Retinal pigment epithelial cell (primary cell): ENCODE measurements at regions not wholly inside any gene's neighbourhood (a gene's known extent, or its start where the extent isn't known, plus 50 kb on each side); places are given as distances from the start of the nearest gene placed in this dataset.

Source experiments
- DNase-seq: peaks from one replicate; pipeline ENCODE4 v3.0.0-alpha.2; 2010; ENCODE audit warnings: low read depth
- H3K4me3 ChIP-seq: 2 replicates; pipeline ENCODE4 v1.5.1; 2011; ENCODE audit warnings: mild to moderate bottlenecking, low read length, control low read depth, moderate library complexity
- TF ChIP-seq, protein P1 (sequence below): conservative IDR thresholded peaks from 2 replicates; pipeline ENCODE4 v1.5.1; 2011; ENCODE audit warnings: low read depth, low read length, control low read depth, inconsistent platforms

DNA sequence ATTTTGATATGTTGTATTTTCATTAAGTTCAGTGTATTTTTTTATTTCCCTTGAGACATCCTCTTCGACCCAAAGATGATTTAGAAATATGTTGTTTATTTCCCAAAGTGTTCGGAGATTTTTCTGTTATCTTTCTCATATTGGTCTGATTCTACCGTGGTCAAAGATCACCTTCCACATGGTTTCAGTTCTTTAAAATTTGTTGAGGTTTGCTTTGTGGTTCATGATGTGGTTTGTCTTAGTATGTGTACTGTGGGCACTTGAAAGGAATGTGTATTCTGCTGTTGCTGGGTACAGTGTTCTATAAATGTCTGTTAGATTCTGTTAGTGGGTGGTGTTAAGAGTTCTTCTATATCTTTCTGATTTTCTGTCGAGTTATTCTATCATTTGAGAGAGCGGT lies 103.4 kb upstream of the FHIT start:
- H3K4me3 ChIP-seq = no peak overlapping the region
- TF ChIP-seq, protein P1, sequence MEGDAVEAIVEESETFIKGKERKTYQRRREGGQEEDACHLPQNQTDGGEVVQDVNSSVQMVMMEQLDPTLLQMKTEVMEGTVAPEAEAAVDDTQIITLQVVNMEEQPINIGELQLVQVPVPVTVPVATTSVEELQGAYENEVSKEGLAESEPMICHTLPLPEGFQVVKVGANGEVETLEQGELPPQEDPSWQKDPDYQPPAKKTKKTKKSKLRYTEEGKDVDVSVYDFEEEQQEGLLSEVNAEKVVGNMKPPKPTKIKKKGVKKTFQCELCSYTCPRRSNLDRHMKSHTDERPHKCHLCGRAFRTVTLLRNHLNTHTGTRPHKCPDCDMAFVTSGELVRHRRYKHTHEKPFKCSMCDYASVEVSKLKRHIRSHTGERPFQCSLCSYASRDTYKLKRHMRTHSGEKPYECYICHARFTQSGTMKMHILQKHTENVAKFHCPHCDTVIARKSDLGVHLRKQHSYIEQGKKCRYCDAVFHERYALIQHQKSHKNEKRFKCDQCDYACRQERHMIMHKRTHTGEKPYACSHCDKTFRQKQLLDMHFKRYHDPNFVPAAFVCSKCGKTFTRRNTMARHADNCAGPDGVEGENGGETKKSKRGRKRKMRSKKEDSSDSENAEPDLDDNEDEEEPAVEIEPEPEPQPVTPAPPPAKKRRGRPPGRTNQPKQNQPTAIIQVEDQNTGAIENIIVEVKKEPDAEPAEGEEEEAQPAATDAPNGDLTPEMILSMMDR = no peak
- no peak for DNase-seq

DNA sequence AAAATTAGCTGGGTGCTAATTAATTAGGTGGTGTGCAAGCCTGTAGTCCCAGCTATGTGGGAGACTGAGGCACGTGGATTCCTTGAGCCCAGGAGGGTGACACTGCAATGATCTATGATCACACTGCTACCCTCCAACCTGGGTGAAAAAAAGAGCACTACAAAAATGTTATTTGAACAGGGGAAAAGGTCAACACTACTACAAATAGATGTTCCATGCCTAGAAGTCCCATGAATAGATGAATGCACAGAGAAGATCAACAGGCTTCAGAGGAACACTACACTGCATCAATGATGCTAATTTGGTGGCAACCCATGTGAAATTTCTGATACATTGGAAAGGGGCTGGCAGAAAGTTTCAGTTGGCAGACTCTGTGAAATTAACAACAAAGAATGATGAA lies 105.4 kb upstream of the FHIT start:
- TF ChIP-seq, protein P1 = no peak
- no peak overlapping the region for H3K4me3 ChIP-seq
- DNase-seq = no peak

DNA sequence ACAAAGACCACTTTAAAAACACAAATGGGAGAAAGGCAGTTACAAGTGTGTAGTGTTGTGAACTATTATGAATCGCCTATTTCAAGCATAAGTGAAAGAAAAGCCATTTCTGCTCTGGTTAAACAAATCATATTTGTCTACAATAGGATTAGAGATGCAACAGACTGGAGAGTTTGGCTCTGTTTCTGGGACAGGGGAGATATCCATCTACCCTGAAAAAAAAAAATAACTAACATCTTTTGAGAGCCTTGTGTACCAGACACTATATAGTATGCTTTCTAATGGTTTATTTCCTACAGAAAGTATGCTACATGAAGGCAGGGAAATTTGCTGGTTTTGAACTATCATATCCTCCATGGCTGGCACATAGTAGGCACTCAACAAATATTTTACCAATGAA lies 106.7 kb upstream of the FHIT start:
- H3K4me3 ChIP-seq = no peak overlapping the region
- TF ChIP-seq, protein P1 = no peak
- no peak for DNase-seq

- H3K4me3 ChIP-seq = no peak overlapping the region
- no peak for DNase-seq
- TF ChIP-seq, protein P1 = no peak
Measured at GRCh38 chr3:61358364-61358763, 107.1 kb upstream of the FHIT start.

DNA sequence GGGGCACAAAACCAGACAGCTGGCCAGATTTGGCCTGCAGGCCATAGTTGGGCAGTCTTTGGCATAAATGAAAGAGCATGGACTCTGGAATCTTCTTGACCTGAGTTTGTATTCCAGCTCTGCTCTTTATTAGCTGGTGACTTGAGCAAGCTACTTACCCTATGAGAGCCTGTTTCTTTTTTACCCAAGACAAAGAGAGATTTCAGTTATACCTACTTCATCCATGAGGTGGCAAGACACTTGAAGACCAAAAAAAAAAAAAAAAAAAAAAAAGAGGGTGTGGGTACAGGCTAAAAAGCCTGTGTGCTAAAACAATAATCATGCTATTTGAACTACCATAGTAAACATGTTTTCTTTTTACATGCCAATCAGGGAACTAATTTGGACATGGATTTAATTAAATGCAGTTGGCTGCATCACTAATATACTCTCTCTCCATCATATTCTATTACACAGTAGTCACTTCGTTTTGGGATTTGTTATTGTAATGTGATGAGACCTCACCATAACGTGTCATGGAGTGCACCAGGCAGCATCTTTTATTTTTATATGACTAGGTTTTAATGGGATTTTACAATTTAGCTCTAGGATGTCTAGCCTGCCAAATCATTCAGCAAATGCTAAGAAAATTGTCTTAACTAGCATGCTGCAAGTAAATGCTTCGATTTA lies 109.2 kb upstream of the FHIT start:
- TF ChIP-seq, protein P1 = no peak
- no peak for DNase-seq
- no peak overlapping the region for H3K4me3 ChIP-seq

- DNase-seq = no peak
- H3K4me3 ChIP-seq = no peak overlapping the region
- TF ChIP-seq, protein P1 = no peak
Measured at GRCh38 chr3:61369678-61370077, 118.4 kb upstream of the FHIT start.

DNA sequence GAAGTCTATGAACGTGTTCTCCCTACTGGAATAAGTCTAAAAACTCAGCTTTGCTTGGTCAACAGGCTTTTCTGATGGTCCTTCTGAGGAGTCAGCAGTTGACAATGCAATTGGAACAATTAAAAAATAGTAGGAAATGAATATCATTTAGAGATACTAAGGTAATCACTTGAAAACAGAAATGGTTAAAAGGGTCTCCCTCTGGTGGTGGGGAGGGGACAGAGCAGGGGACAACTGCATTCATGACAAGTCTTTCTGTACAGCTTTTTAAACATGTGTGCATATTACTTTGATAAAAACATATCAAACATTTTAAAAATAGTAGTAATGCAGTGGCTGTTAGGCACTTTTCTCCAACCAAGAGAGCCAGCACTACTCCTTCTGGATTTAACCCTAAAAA lies 119.9 kb upstream of the FHIT start:
- TF ChIP-seq, protein P1 = peak; percentile 83
- no peak for DNase-seq
- no peak overlapping the region for H3K4me3 ChIP-seq
